Motor neuron (in vitro differentiated cells): ENCODE measurements at regions not wholly inside any gene's neighbourhood (a gene's known extent, or its start where the extent isn't known, plus 50 kb on each side); places are given as distances from the start of the nearest gene placed in this dataset.

Source experiments
- ATAC-seq, 8 experiments: fragments of 200-7000 bp; cut with Tn5 transposase; replicated peaks in 6 of 8; 2 replicates each; pipeline ENCODE4 v1.8.0; 2021; ENCODE audit warnings: mild to moderate bottlenecking in 8 of 8, moderate library complexity in 8 of 8
- H3K27ac ChIP-seq, 2 donors: fragments of 250-450 bp; sonication (Bioruptor Pico); 2 replicates each; pipeline ENCODE4 v1.9.0; 2021; ENCODE audit warnings: antibody characterized with exemption in 2 of 2, mild to moderate bottlenecking in 2 of 2, moderate library complexity in 1 of 2
- H3K4me1 ChIP-seq, 2 donors: fragments of 250-450 bp; sonication (Bioruptor Pico); replicated peaks in 1 of 2; 2 replicates each; pipeline ENCODE4 v1.6.1; 2021; ENCODE audit warnings: antibody characterized with exemption in 2 of 2, mild to moderate bottlenecking in 2 of 2, moderate library complexity in 1 of 2
- H3K4me3 ChIP-seq, 5 donors: fragments of 250-450 bp; sonication (Bioruptor Pico); 2 replicates each; pipeline ENCODE4 v1.9.0; 2021; ENCODE audit warnings: antibody characterized with exemption in 5 of 5, mild to moderate bottlenecking in 5 of 5, moderate library complexity in 4 of 5
- WGBS, 10 experiments: fragments of 450-650 bp; shearing (Covaris generic); methylation state at CpG; one replicate each; pipeline ENCODE4 v1.0.0; 2022; 5-methylcytosine and 5-hydroxymethylcytosine counted together
- in situ Hi-C, 9 experiments: fragments of 400-800 bp; cut with MboI; loops; one replicate each; pipeline ENCODE4 v1.15.0; 2021; ENCODE audit warnings: low sequenced_read_pairs in 9 of 9, low pct_unique_long_range_greater_than_20kb in 2 of 9; ENCODE audit not compliant: unreplicated experiment in 9 of 9

GRCh38 chr17:72270273-72270924, 149.6 kb downstream of the SOX9 start:
- in situ Hi-C loops: no loop called here
- Histone ChIP-seq H3K4me1 (peaks cover 43 to 50% of the 10 kb centered on the region in 2 donors), H3K27ac (no peak overlapping the region), H3K4me3 (no peak overlapping the region)
- ATAC-seq: peak; percentile 17 to 71 (median 55)
- 9 to 100% (median 50%) methylated on average over 1 to 5 of the region's 6 CpGs for WGBS, 10 experiments

DNA sequence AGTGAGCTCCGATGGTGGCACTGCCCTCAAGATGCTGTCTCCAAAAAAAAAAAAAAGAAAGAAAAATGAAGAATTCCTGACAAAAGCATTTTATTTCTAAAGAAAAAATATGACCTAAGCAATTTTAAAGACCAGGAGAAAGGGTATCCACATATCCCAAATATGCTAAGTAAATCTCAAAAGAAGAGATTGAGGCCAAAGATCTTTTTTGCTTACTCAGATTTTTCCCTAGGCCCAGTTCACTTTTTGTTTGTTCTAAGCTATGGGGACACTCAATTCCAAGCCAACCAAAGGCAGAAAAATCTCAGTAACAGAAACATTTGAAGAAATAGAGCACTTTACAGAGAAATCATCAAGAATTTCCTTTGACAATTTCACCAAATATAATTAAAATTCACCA, 150.8 kb downstream of the SOX9 start:
- Histone ChIP-seq H3K27ac (no peak overlapping the region), H3K4me3 (no peak overlapping the region), H3K4me1 (peaks cover 31 to 39% of the 10 kb centered on the region in 2 donors)
- no peak for ATAC-seq
- 60 to 100% (median 100%) methylated on average over 1 of the region's 1 CpG; no CpG with 5 or more reads in 2 of the 10 experiments for WGBS, 10 experiments
- in situ Hi-C loops: no loop called here

DNA sequence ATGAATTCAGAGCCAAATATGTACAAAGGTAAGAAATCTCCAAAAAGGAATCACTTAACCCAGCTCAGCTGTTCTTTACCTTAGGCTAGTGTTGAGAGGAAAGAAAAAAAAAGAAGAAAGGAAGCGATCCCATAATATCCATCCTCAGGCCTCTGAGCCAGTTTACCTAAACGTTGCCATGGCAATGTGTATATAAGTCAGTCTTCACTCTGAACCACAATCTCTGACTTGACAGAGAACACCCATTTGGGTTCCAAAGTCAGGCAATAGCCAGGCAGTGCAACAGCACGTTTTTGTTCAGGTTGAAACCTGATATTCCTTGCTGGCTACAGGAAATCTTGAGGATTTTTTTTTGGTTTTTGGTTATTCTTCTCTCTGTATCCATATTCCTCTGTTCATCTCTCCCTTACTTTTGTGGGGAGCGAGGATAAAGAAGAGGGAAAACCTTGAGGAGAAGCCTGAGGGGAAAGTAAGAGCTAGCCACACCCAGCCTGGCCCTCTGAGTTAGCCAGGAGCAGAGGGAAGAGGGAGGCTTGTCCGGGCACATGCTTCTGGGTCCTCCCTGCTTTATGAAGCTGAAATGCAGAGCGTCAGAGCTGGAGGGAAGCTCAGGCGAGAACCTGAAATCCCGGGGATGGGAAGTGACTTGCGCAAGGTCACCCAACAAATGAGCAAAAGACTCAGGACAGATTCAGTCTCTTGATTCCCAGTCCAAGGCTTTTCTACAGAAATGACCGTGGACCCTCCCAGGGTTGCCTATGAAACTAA, 152.7 kb downstream of the SOX9 start:
- in situ Hi-C loops: no loop called here
- WGBS, 10 experiments: 38 to 100% (median 76%) methylated on average over 2 to 8 of the region's 10 CpGs; no CpG with 5 or more reads in 1 of the 10 experiments
- Histone ChIP-seq H3K27ac (no peak overlapping the region), H3K4me3 (no peak overlapping the region), H3K4me1 (peaks cover 22 to 27% of the 10 kb centered on the region in 2 donors)
- ATAC-seq: peak; percentile 40 to 91 (median 69)

GRCh38 chr17:72274614-72275013, 153.8 kb downstream of the SOX9 start:
- H3K27ac ChIP-seq: no peak overlapping the region
- in situ Hi-C loops: no loop called here
- no peak for ATAC-seq
- WGBS, 10 experiments: 0 to 100% (median 88%) methylated on average over 1 to 2 of the region's 2 CpGs; no CpG with 5 or more reads in 3 of the 10 experiments
- peaks cover 22 to 27% of the 10 kb centered on the region in 2 donors for H3K4me1 ChIP-seq
- H3K4me3 ChIP-seq: no peak overlapping the region

DNA sequence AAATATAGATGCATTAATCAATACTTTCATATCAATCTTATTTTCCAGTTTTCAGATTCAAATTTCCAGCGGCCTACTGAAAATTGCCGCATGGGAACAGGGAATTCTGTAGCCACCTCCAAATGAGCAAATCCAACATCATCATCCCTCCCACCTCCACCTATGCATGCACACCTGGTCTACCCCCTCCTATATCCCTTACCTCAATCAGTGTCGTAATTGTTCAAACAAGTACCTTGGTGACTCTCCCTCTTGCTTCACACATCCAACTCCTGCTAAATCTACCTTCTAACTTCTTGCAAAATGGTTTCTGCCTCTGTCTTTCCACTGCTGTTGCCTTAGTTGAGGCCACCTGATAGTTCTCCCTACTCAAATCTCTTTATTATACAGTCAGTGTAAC, 160.1 kb downstream of the SOX9 start:
- H3K4me1 ChIP-seq: peaks cover 0 to 3% of the 10 kb centered on the region in 2 donors
- no peak for ATAC-seq
- H3K27ac ChIP-seq: no peak overlapping the region
- 58 to 100% (median 94%) methylated on average over 1 to 3 of the region's 3 CpGs; no CpG with 5 or more reads in 3 of the 10 experiments for WGBS, 10 experiments
- in situ Hi-C loops: no loop called here
- H3K4me3 ChIP-seq: no peak overlapping the region

- ATAC-seq: no peak
- no peak overlapping the region for H3K4me3 ChIP-seq
- peaks cover 0 to 3% of the 10 kb centered on the region in 2 donors for H3K4me1 ChIP-seq
- WGBS, 10 experiments: 0 to 100% (median 71%) methylated on average over 1 to 3 of the region's 3 CpGs; no CpG with 5 or more reads in 1 of the 10 experiments
- in situ Hi-C loops: no loop called here
- H3K27ac ChIP-seq: no peak overlapping the region
Measured at GRCh38 chr17:72282439-72283029, 161.7 kb downstream of the SOX9 start.

- 19 to 87% (median 77%) methylated on average over 2 to 4 of the region's 4 CpGs; no CpG with 5 or more reads in 3 of the 10 experiments for WGBS, 10 experiments
- no peak for ATAC-seq
- Histone ChIP-seq H3K4me1 (peaks cover 0 to 3% of the 10 kb centered on the region in 2 donors), H3K27ac (no peak overlapping the region), H3K4me3 (no peak overlapping the region)
- in situ Hi-C loops: no loop called here
Measured at GRCh38 chr17:72284806-72285205, 164.0 kb downstream of the SOX9 start.

GRCh38 chr17:72287586-72287985, 166.8 kb downstream of the SOX9 start:
- in situ Hi-C loops: no loop called here
- Histone ChIP-seq H3K4me3 (no peak overlapping the region), H3K4me1 (peaks cover 0 to 3% of the 10 kb centered on the region in 2 donors), H3K27ac (no peak overlapping the region)
- WGBS, 10 experiments: 50 to 100% (median 96%) methylated on average over 1 to 4 of the region's 4 CpGs; no CpG with 5 or more reads in 7 of the 10 experiments
- peak in 1 of 8 experiments; percentile 9 for ATAC-seq

- no peak overlapping the region for H3K27ac ChIP-seq
- WGBS, 10 experiments: 0 to 100% (median 66%) methylated on average over 1 to 2 of the region's 3 CpGs; no CpG with 5 or more reads in 2 of the 10 experiments
- peaks cover 9% of the 10 kb centered on the region in 2 donors for H3K4me1 ChIP-seq
- H3K4me3 ChIP-seq: no peak overlapping the region
- peak in 1 of 8 experiments; percentile 96 for ATAC-seq
- in situ Hi-C loops: no loop called here
Measured at GRCh38 chr17:72294487-72294893, 173.7 kb downstream of the SOX9 start.

- 50 to 100% (median 86%) methylated on average over 1 to 4 of the region's 4 CpGs; no CpG with 5 or more reads in 1 of the 10 experiments for WGBS, 10 experiments
- Histone ChIP-seq H3K27ac (no peak overlapping the region), H3K4me3 (no peak overlapping the region), H3K4me1 (peaks cover 16% of the 10 kb centered on the region in 2 donors)
- ATAC-seq: no peak
- in situ Hi-C loops: no loop called here
Measured at GRCh38 chr17:72295916-72296315, 175.1 kb downstream of the SOX9 start.

DNA sequence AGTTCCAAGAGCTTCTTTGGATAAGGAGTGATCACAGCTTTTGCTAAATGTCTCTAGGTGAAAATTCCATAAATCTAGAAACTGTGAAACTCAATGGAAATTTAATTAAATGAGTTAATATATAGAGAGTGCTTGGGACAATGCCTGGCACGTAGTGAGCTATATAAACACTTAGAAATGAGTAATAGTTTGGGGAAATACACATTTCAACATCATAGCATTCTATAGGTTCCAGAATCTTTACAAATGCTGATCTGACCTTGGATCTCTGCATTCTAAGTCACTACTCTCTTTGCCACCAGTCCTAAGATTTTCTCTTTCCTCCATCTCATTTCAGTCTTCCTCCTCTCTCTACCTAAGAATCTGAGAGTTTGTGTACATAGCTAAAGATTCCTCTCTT, 175.6 kb downstream of the SOX9 start:
- 40 to 100% (median 63%) methylated on average over 1 of the region's 1 CpG; no CpG with 5 or more reads in 2 of the 10 experiments for WGBS, 10 experiments
- H3K27ac ChIP-seq: no peak overlapping the region
- no peak overlapping the region for H3K4me3 ChIP-seq
- ATAC-seq: no peak
- peaks cover 16% of the 10 kb centered on the region in 2 donors for H3K4me1 ChIP-seq
- in situ Hi-C loops: no loop called here

GRCh38 chr17:72297326-72298115, 176.7 kb downstream of the SOX9 start:
- peak in 2 of 8 experiments; percentile 48 to 57 for ATAC-seq
- 0 to 100% (median 81%) methylated on average over 1 to 7 of the region's 9 CpGs; no CpG with 5 or more reads in 3 of the 10 experiments for WGBS, 10 experiments
- Histone ChIP-seq H3K4me1 (peaks cover 16% of the 10 kb centered on the region in 2 donors), H3K27ac (no peak overlapping the region), H3K4me3 (no peak overlapping the region)
- in situ Hi-C loops: no loop called here
